ENCODE measurements at regions not wholly inside any gene's neighbourhood (a gene's known extent, or its start where the extent isn't known, plus 50 kb on each side); places are given as distances from the start of the nearest gene placed in this dataset.
"Not testable (repeated sequence)": the region's sequence is repeated elsewhere in the genome, so short reads cannot be mapped to it uniquely, and the experiment has no call there.

GRCh38 chr1:203559523-203559922, 65.6 kb downstream of the OPTC start:
- DNase-seq (ENCODE audit: low spot score) = no peak

- not testable (repeated sequence) for DNase-seq (ENCODE audit: low spot score)
Measured at GRCh38 chr1:203561761-203562160, 64.9 kb upstream of the ATP2B4 start.

GRCh38 chr1:203563291-203563690, 63.3 kb upstream of the ATP2B4 start:
- no peak for DNase-seq (ENCODE audit: low spot score)

- no peak for DNase-seq (ENCODE audit: low spot score)
Measured at GRCh38 chr1:203564024-203564423, 62.6 kb upstream of the ATP2B4 start.

GRCh38 chr1:203565049-203565448, 61.6 kb upstream of the ATP2B4 start:
- DNase-seq (ENCODE audit: low spot score) = no peak

GRCh38 chr1:203565981-203566380, 60.7 kb upstream of the ATP2B4 start:
- no peak for DNase-seq (ENCODE audit: low spot score)

GRCh38 chr1:203566966-203567365, 59.7 kb upstream of the ATP2B4 start:
- DNase-seq (ENCODE audit: low spot score) = not testable (repeated sequence)

GRCh38 chr1:203567596-203567995, 59.0 kb upstream of the ATP2B4 start:
- no peak for DNase-seq (ENCODE audit: low spot score)

GRCh38 chr1:203569490-203570318, 56.9 kb upstream of the ATP2B4 start:
- DNase-seq (ENCODE audit: low spot score) = no peak

- no peak for DNase-seq (ENCODE audit: low spot score)
Measured at GRCh38 chr1:203570805-203571204, 55.8 kb upstream of the ATP2B4 start.

- DNase-seq (ENCODE audit: low spot score) = no peak
Measured at GRCh38 chr1:203571661-203572060, 55.0 kb upstream of the ATP2B4 start.

GRCh38 chr1:203572134-203572625, 54.5 kb upstream of the ATP2B4 start:
- DNase-seq (ENCODE audit: low spot score) = peak; percentile 80

- DNase-seq (ENCODE audit: low spot score) = no peak
Measured at GRCh38 chr1:203573730-203574129, 52.9 kb upstream of the ATP2B4 start.
